Fibroblast of skin of left quadriceps (primary cell): ENCODE measurements at regions not wholly inside any gene's neighbourhood (a gene's known extent, or its start where the extent isn't known, plus 50 kb on each side); places are given as distances from the start of the nearest gene placed in this dataset.

Experiments
- DNase-seq, 2 experiments: peaks; one replicate each; pipeline ENCODE4 v3.0.0-alpha.2; 2013; ENCODE audit warnings: low read depth in 2 of 2

- DNase-seq, result no peak
Observed at GRCh38 chr10:30793093-30793492, 163.5 kb upstream of the LYZL2 start.

DNA sequence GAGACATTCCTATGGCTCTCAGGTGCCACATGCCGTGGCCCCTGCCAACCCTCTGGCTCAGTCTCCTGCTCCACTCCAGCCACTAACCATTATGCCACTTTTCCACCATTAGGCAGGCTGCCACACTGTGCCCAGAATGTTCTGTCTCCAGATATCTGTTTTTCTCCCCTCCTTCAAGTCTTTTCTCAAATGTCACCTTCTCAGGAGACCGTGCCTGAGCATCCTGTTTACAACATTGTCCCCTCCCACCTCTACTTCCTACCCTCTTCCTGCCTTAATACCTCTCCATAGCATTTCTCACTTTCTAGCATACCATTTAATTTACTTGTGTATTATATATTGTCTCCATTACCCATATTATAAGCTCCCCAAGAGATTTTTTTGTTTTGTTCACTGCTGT lies 162.5 kb upstream of the LYZL2 start:
- no peak for DNase-seq

DNA sequence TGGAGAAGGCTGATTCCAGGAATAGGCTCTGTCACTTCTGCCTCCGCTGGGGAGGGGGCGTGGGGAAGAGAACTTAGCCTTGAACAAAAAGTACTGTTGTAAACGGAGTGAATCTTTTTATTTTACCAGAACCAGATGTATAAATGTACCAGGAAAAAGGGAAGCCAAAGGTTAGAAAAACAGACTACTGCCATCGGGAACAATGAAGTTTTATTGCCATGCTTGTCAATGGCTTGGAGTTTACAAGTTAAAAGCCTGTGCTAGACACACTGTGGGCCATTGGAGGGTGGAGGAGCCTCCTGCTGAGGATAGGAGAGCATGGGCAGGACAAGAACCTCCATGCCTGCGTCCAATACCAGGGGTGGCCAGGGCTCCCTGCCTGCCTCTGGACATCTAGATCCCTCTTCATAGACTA lies 161.7 kb upstream of the LYZL2 start:
- DNase-seq, result no peak

DNA sequence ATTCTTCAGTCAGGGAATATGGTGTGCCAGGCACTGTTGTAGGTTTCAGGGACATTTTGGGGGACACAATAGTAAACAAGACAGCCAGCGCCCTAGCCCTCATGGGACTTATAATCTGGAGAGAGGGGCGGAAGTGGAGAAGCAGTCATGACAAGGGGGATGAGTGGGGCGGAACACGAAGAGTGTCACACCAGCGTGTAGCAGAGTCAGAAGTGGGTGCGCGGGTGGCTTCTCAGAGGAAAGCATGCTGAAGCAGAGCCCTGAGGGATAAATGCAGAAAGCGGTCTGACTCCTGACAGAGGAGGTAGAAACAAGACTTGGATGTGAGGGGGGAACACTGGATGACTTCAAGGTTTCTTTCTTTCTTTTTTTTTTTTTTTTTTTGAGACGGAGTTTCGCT lies 160.3 kb upstream of the LYZL2 start:
- DNase-seq, result no peak

DNA sequence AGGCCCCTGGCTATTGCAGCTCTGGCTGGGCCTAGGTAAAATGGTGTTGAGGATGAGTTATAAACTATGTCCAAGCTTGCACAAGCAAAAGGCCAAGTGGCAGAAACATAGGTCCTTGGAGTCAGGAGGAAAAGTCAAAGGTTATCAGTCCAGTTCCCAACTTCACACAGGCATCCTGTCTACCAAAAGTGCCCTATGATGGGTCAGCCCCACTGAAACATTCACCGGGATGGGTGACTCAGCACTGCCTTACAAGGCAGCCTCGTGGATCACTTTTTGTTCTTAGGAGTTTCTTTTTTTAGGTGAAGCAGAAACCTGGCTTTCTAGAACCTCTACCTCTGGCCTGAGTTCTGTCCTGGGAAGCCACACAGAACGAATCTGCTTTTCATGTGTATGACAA lies 158.8 kb upstream of the LYZL2 start:
- DNase-seq, result no peak

- no peak for DNase-seq
Observed at GRCh38 chr10:30786906-30787305, 157.4 kb upstream of the LYZL2 start.

- no peak for DNase-seq
Observed at GRCh38 chr10:30786131-30786530, 156.6 kb upstream of the LYZL2 start.

GRCh38 chr10:30784897-30785605 lies 155.5 kb upstream of the LYZL2 start:
- DNase-seq, result no peak

DNA sequence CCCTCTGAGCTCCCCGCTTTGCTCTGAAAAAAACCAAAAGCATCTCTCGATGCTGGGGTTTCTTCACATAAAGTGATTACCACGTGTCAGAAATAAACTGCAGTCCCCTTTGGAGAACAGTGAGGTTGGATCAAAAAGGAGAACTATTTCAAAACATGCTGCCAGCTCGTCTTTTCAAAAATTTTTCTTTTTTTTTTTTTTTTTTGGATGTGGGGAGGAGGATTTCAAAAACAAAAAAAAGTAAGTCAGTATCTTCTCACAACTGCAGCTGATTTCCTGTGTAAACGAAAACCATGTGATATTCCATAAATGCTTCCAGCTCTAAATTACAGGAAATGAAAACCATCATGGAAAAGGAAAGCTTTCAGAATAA lies 155.0 kb upstream of the LYZL2 start:
- DNase-seq, result peak; percentile 71 to 72

DNA sequence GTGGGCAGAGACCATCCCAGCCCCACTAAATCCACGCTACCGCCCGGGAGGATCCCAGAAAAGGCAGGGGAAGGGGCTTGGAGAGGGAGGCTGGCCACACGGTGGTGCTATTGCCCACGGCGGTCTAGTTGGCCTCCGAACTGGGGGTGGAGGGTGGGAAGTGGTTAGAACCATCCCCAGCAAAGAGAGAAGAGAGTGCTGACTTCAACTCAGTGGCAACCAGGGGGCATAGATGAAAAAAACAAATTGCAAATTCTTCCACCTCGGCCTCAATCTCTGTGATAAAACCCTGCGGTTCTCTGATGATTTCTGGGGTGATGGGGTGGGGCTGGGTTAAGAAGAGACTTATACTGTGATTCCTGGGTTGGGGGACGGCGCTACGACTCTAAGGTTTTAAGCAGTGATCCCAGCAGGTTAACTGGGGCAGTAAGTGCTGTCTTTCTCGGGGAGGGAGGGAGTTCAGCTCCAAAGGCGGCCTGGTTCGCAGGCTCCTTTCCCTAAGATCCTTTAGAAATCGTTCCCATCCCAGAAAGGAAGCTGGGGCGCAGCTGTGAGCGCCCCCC lies 154.5 kb upstream of the LYZL2 start:
- peak; percentile 79 to 82 for DNase-seq

DNA sequence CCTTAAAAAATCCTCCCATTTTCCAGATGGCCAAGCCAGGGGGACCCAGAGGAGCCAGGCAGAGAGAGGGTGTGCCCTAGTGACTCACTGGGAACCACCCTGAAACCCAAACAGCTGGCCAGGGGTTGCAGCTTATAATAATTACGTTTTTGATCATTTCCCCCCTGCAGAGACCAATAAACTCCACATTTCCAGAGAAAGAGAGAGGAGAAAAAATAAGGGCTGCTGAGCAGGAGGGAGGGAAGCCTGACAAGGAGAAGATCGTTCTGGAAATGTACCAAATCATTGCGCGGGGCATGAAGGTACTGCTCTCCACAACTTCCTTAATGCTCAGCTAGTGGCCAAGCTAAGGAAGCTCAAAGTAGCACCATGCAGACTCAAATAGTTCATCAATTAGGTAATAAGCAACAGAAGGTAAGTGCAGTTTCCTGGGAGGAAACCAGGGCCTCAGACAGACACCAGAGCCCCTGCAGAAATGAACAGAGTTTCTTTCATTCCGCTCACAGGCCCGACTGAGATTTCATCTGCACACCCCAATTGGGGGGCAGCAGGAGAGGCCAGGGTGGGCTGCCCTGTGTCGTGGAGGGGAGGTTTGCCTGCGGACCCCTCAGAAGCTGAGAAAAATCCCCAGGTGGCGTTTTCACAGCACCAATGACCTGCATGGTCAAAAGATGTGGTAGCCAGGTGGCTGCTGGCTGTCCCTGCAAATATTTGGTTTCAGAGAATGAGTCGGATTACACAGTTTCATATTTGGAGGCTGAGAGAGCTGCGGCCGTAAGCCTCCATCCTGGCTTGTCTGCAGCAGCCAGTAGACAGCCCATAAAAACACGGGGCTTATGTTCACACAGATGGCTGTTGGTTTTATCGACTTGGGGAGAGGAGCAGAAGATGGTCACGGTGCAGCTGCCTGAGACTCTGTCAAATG lies 153.2 kb upstream of the LYZL2 start:
- DNase-seq, result peak; percentile 72 to 74

GRCh38 chr10:30782157-30782536 lies 152.6 kb upstream of the LYZL2 start:
- no peak for DNase-seq

- no peak for DNase-seq
Observed at GRCh38 chr10:30781670-30782121, 152.1 kb upstream of the LYZL2 start.

DNA sequence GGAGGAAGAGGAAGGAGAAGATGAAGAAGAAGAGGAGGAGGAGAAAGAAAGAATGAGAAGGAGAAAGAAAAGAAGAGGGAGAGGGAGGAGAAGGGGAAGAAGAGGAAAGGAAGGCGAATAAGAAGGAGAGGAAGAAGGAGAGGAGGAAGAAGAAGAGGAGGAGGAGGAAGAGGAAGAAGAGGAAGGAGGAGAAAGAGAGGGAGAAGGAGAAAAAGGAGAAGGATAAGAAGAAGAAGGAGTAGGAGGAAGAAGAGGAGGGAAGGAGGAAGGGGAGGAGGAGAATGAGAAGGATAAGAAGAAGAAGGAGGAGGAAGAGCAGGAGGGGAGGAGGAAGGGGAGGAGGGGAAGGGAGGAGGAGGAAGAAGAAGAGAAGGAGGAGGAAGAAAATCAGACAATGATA lies 149.2 kb upstream of the LYZL2 start:
- DNase-seq, result no peak

DNA sequence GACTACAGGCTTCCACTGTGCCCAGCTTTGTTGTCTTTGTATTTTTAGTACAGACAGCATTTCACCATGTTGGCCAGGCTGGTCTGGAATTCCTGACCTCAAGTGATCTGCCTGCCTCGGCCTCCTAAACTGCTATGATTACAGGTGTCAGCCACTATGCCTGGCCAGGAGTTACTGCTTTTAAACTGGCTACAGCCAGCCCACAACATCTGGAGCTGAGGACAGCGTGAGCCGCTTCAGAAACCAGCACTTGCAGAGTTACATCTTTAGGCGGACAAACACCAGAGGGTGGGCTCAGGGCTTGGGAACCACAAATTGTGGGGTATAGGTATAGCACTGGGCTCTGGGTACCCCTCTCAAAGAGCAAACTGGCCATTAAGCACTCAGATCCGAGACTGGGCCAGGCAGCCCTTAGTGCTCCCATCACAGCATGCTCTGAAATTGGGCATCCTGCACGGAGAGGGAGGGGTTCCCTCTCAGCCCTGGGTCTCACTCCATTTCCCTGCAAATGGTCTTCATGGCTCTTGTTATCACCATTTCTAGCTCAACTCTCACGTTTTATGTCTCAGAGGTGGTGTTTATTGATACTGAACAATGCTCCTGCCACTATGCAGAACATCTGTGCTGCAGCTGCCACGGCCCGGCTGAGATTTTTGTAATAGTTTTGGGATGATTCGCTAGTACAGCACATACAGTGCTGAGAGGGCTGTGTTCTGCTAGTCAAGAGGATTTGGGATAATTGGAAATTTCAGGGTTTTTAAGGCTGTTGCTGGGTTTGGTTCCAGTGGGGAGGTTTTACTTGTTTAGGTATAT lies 146.4 kb upstream of the LYZL2 start:
- DNase-seq, result peak; percentile 91

GRCh38 chr10:30774261-30774660 lies 144.7 kb upstream of the LYZL2 start:
- no peak for DNase-seq

- DNase-seq, result no peak
Observed at GRCh38 chr10:30773501-30773900, 143.9 kb upstream of the LYZL2 start.

GRCh38 chr10:30770816-30771215 lies 141.3 kb upstream of the LYZL2 start:
- DNase-seq, result no peak

GRCh38 chr10:30770229-30770628 lies 140.7 kb upstream of the LYZL2 start:
- no peak for DNase-seq

DNA sequence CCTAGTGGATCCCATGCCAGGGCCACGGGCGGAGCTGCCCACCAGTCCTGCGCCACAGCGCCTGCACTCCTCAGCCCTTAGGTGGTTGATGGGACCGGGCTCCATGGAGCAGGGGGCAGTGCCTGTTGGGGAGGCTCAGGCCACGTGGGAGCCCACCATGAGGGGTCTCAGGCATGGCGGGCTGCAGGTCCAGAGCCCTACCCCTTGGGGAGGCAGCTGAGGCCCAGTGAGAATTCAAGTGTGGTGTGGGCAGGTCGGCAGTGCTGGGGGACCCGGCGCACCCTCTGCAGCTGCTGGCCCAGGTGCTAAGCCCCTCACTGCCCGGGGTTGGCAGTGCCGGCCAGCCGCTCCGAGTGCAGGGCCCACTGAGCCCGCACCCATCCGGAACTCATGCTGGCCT lies 139.8 kb upstream of the LYZL2 start:
- DNase-seq, result no peak

- DNase-seq, result no peak
Observed at GRCh38 chr10:30765616-30766015, 136.1 kb upstream of the LYZL2 start.
